ENCODE measurements at regions not wholly inside any gene's neighbourhood (a gene's known extent, or its start where the extent isn't known, plus 50 kb on each side); places are given as distances from the start of the nearest gene placed in this dataset.

GRCh38 chr2:447902-448665, 160.2 kb upstream of the ALKAL2 start:
- Mint-ChIP-seq H3K4me3 (ENCODE audit: unreplicated experiment) (no peak overlapping the region), H3K27me3 (ENCODE audit: unreplicated experiment) (peaks cover 10% of the 10 kb centered on the region), H3K9me3 (ENCODE audit: unreplicated experiment) (no peaks in the 10 kb centered on the region), H3K27ac (ENCODE audit: unreplicated experiment) (no peak overlapping the region), H3K36me3 (ENCODE audit: unreplicated experiment) (no peaks in the 10 kb centered on the region), H3K4me1 (ENCODE audit: unreplicated experiment) (peaks cover 7% of the 10 kb centered on the region)
- TF ChIP-seq, protein P1, sequence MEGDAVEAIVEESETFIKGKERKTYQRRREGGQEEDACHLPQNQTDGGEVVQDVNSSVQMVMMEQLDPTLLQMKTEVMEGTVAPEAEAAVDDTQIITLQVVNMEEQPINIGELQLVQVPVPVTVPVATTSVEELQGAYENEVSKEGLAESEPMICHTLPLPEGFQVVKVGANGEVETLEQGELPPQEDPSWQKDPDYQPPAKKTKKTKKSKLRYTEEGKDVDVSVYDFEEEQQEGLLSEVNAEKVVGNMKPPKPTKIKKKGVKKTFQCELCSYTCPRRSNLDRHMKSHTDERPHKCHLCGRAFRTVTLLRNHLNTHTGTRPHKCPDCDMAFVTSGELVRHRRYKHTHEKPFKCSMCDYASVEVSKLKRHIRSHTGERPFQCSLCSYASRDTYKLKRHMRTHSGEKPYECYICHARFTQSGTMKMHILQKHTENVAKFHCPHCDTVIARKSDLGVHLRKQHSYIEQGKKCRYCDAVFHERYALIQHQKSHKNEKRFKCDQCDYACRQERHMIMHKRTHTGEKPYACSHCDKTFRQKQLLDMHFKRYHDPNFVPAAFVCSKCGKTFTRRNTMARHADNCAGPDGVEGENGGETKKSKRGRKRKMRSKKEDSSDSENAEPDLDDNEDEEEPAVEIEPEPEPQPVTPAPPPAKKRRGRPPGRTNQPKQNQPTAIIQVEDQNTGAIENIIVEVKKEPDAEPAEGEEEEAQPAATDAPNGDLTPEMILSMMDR (IDR thresholded peaks at IDR 0.05): no peak
- DNase-seq (ENCODE audit: extremely low spot score, unreplicated experiment): no peak

DNA sequence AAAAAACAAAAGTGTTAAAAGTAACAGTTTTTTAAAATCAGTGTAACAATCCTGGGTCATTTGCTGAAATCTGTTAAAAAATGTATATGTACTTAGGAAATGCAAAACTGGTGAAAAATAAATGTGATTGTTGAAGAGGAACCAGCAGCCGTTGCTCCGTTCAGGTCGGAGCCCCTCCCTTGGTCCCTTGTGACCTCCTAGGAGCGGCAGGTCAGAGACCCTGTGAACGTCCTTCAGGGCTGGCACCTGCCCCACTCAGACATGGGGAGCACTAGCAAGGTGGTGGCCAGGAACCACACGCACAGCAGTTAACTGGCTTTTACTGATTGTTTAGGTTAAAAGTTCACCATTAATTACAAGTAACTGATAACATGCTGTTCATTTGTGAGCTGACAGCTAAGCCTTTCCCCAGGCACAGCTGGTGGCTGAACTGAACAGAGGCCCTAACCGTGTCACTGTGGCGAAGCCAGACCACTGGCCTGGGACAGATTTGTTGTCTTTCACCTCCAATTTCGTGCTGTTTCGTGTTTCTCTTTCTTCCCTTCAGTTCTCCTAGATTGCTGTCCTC, 159.2 kb upstream of the ALKAL2 start:
- Mint-ChIP-seq H3K27ac (ENCODE audit: unreplicated experiment) (no peak overlapping the region), H3K4me3 (ENCODE audit: unreplicated experiment) (no peak overlapping the region), H3K36me3 (ENCODE audit: unreplicated experiment) (no peaks in the 10 kb centered on the region), H3K4me1 (ENCODE audit: unreplicated experiment) (peaks cover 7% of the 10 kb centered on the region), H3K9me3 (ENCODE audit: unreplicated experiment) (no peaks in the 10 kb centered on the region), H3K27me3 (ENCODE audit: unreplicated experiment) (peaks cover 10% of the 10 kb centered on the region)
- DNase-seq (ENCODE audit: extremely low spot score, unreplicated experiment): no peak
- TF ChIP-seq, protein P1 (IDR thresholded peaks at IDR 0.05): no peak

DNA sequence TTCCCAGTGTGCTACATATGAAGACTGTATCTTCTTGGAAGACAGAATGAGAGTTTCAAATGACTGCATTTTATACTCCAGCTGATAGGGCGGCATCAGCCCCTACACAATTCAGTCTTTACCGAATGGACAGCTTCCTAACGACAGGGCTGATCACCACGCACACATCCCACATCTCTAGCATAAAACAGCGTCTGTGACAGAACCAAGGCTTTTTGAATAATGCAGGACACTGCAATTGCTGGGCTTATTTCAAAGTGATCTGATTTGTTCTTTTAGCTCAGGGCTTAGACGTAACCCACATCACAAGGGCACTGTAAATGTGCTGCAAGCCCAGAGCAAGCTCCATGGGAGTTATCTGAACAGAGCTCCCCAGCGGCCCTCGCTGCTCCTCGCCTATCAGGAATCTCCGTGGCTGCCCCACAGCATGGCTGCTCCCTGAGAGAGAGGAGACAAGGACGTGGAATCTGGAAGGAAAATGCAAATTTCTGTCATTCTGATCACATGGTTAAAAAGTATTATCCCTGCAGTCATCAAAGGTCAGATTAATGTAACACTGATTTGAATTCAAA, 158.5 kb upstream of the ALKAL2 start:
- Mint-ChIP-seq H3K4me1 (ENCODE audit: unreplicated experiment) (peaks cover 7% of the 10 kb centered on the region), H3K9me3 (ENCODE audit: unreplicated experiment) (no peaks in the 10 kb centered on the region), H3K27me3 (ENCODE audit: unreplicated experiment) (peaks cover 8% of the 10 kb centered on the region), H3K27ac (ENCODE audit: unreplicated experiment) (no peak overlapping the region), H3K4me3 (ENCODE audit: unreplicated experiment) (no peak overlapping the region), H3K36me3 (ENCODE audit: unreplicated experiment) (no peaks in the 10 kb centered on the region)
- TF ChIP-seq, protein P1 (IDR thresholded peaks at IDR 0.05): no peak
- DNase-seq (ENCODE audit: extremely low spot score, unreplicated experiment): no peak

GRCh38 chr2:445896-446295, 158.0 kb upstream of the ALKAL2 start:
- peaks cover 7% of the 10 kb centered on the region for H3K4me1 Mint-ChIP-seq (ENCODE audit: unreplicated experiment)
- H3K9me3 Mint-ChIP-seq (ENCODE audit: unreplicated experiment): no peaks in the 10 kb centered on the region
- no peak overlapping the region for H3K27ac Mint-ChIP-seq (ENCODE audit: unreplicated experiment)
- no peaks in the 10 kb centered on the region for H3K36me3 Mint-ChIP-seq (ENCODE audit: unreplicated experiment)
- H3K27me3 Mint-ChIP-seq (ENCODE audit: unreplicated experiment): peaks cover 7% of the 10 kb centered on the region
- no peak overlapping the region for H3K4me3 Mint-ChIP-seq (ENCODE audit: unreplicated experiment)
- TF ChIP-seq, protein P1 (IDR thresholded peaks at IDR 0.05): no peak
- no peak for DNase-seq (ENCODE audit: extremely low spot score, unreplicated experiment)
